ENCODE measurements at regions not wholly inside any gene's neighbourhood (a gene's known extent, or its start where the extent isn't known, plus 50 kb on each side); places are given as distances from the start of the nearest gene placed in this dataset.

- no peaks in the 10 kb centered on the region for H3K27me3 ChIP-seq (ENCODE audit: control insufficient read depth in 2 of 2, insufficient read depth in 2 of 2, low read length in 2 of 2)
- H4K20me1 ChIP-seq (replicated peaks; ENCODE audit: control insufficient read depth, extremely low read depth, insufficient read depth, low read length) = no peaks in the 10 kb centered on the region
- H3K4me1 ChIP-seq (ENCODE audit: control insufficient read depth, extremely low read depth, insufficient read depth, low read length) = no peaks in the 10 kb centered on the region
- no peak overlapping the region for H3K27ac ChIP-seq (ENCODE audit: insufficient read depth, low read depth, low read length)
- no peak overlapping the region for H3K4me3 ChIP-seq (replicated peaks in 1 of 3; ENCODE audit: insufficient read depth in 1 of 3, low read depth in 1 of 3, low read length in 3 of 3)
- TF ChIP-seq MYC (IDR thresholded peaks at IDR 0.05; ENCODE audit: low read depth, low read length) = no peak
- peak; percentile 87 for TF ChIP-seq FOS (IDR thresholded peaks at IDR 0.05; ENCODE audit: borderline replicate concordance, insufficient read depth, low read length)
- peak; percentile 48 for TF ChIP-seq JUN (IDR thresholded peaks at IDR 0.05; ENCODE audit: borderline replicate concordance, insufficient read depth, insufficient read length, low read depth)
- TF ChIP-seq GATA2 (IDR thresholded peaks at IDR 0.05; ENCODE audit: insufficient read depth, insufficient read length, low read depth, low read length) = peak; percentile 81
- TF ChIP-seq POLR2AphosphoS5 (IDR thresholded peaks at IDR 0.05; ENCODE audit: insufficient read depth, low read depth, low read length) = peak; percentile 54
- no peak for TF ChIP-seq CTCF (IDR thresholded peaks at IDR 0.05; ENCODE audit: extremely low read depth in 1 of 2, insufficient read depth in 1 of 2, low read depth in 1 of 2, low read length in 2 of 2)
- no peak for FAIRE-seq
- CTCF ChIA-PET = no interaction called here
- no peaks in the 10 kb centered on the region for H3K36me3 ChIP-seq (ENCODE audit: control insufficient read depth in 2 of 2, extremely low read depth in 1 of 2, insufficient read depth in 2 of 2, low read length in 2 of 2)
- no peak overlapping the region for H2AFZ ChIP-seq (ENCODE audit: low read depth, low read length)
- H3K9ac ChIP-seq (replicated peaks; ENCODE audit: extremely low read depth, insufficient read depth, low read length) = no peak overlapping the region
- no TSS peak for BruUV-seq (replicated peaks)
- peak; percentile 37 for DNase-seq (ENCODE audit: low read depth, low spot score)
- no peak overlapping the region for H3K4me2 ChIP-seq (ENCODE audit: insufficient read depth, low read length)
- no peaks in the 10 kb centered on the region for H3K79me2 ChIP-seq (ENCODE audit: control insufficient read depth, insufficient read depth, low read length)
- no peaks in the 10 kb centered on the region for H3K9me3 ChIP-seq (replicated peaks; ENCODE audit: control insufficient read depth, insufficient read depth, low read length)
- intact Hi-C loops (cut with micrococcal nuclease) (loop anchor here (2.0 kb wide), 1 partner anchor 21 kb away; no protein-coding TSS in a partner anchor), dilution Hi-C loops (cut with MboI; ENCODE audit: extremely low pct_ligation_motif_present, low sequenced_read_pairs) (loop anchor here (25.0 kb wide), 1 partner anchor 323 kb away; no protein-coding TSS in a partner anchor)
- POLR2A ChIA-PET = no interaction called here
- H3K9me1 ChIP-seq (replicated peaks; ENCODE audit: control insufficient read depth, extremely low read depth, insufficient read depth, low read length) = no peaks in the 10 kb centered on the region
Observed at GRCh38 chr11:128313931-128314330, 273.4 kb downstream of the ETS1 start.

Measured in endothelial cell of umbilical vein (primary cell).